Ovary (tissue), 3 donors: ENCODE measurements at regions not wholly inside any gene's neighbourhood (a gene's known extent, or its start where the extent isn't known, plus 50 kb on each side); places are given as distances from the start of the nearest gene placed in this dataset.

Experiments
- EP300 ChIP-seq: sonication (generic); formaldehyde crosslinking; IDR thresholded peaks from one replicate; pipeline ENCODE4 v1.6.1; 2017; ENCODE audit warnings: antibody characterized with exemption
- POLR2A ChIP-seq: fragments of 450-650 bp; IDR thresholded peaks from one replicate; pipeline ENCODE4 v1.6.1; 2017; ENCODE audit warnings: antibody characterized with exemption, mild to moderate bottlenecking, moderate library complexity
- TF ChIP-seq, protein P1 (sequence below), 3 donors: fragments of 450-650 bp in 2 of 3; fragments of 200-600 bp in 1 of 3; IDR thresholded peaks; one replicate each; pipeline versions ENCODE4 v1.5.1 to v1.8.0; 2016 to 2022; ENCODE audit warnings: antibody characterized with exemption in 3 of 3, mild to moderate bottlenecking in 1 of 3
- donor health status: DM: no; HTN: no; CAD: no.

DNA sequence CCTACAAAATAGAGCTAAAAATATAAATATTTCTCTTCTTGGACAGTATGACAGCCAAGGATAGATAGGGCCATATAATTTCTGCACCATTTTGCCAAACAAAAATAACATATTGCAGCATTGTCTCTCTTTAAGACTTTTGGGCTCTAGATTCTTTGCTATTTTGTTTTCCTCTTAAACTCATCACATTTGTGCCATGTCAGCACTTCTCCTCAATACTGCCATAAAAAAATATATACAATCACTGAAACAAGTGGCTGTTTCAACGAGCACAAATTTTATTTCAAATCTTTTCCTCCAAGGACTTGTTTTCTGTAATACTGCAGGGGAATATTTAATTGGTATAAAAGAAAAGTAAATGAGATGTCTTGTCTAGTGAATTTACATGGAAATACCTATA lies 1570.0 kb upstream of the NUDT12 start:
- TF ChIP-seq, protein P1, sequence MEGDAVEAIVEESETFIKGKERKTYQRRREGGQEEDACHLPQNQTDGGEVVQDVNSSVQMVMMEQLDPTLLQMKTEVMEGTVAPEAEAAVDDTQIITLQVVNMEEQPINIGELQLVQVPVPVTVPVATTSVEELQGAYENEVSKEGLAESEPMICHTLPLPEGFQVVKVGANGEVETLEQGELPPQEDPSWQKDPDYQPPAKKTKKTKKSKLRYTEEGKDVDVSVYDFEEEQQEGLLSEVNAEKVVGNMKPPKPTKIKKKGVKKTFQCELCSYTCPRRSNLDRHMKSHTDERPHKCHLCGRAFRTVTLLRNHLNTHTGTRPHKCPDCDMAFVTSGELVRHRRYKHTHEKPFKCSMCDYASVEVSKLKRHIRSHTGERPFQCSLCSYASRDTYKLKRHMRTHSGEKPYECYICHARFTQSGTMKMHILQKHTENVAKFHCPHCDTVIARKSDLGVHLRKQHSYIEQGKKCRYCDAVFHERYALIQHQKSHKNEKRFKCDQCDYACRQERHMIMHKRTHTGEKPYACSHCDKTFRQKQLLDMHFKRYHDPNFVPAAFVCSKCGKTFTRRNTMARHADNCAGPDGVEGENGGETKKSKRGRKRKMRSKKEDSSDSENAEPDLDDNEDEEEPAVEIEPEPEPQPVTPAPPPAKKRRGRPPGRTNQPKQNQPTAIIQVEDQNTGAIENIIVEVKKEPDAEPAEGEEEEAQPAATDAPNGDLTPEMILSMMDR (IDR thresholded peaks at IDR 0.05): no peak
- no peak for TF ChIP-seq EP300
- no peak for TF ChIP-seq POLR2A
